ENCODE measurements at regions not wholly inside any gene's neighbourhood (a gene's known extent, or its start where the extent isn't known, plus 50 kb on each side); places are given as distances from the start of the nearest gene placed in this dataset.

- no peak for TF ChIP-seq TAF7 (optimal IDR thresholded peaks at IDR 0.05; ENCODE audit: borderline replicate concordance, low read depth, low read length)
Observed at GRCh38 chr15:93159930-93160329, 70.9 kb upstream of the RGMA start (continued).

All from H1 (cell line).